ENCODE measurements at regions not wholly inside any gene's neighbourhood (a gene's known extent, or its start where the extent isn't known, plus 50 kb on each side); places are given as distances from the start of the nearest gene placed in this dataset.

- Histone ChIP-seq H3K27ac (ENCODE audit: low read depth, low read length) (no peak overlapping the region), H3K27me3 (ENCODE audit: control insufficient read depth in 2 of 2, insufficient read depth in 2 of 2, low read length in 2 of 2) (no peaks in the 10 kb centered on the region), H3K36me3 (ENCODE audit: control insufficient read depth in 2 of 3, insufficient read depth in 3 of 3, low read length in 3 of 3) (no peaks in the 10 kb centered on the region), H3K4me3 (ENCODE audit: low read length) (no peak overlapping the region), H3K4me1 (ENCODE audit: control insufficient read depth in 2 of 2, insufficient read depth in 2 of 2, low read length in 2 of 2) (no peaks in the 10 kb centered on the region), H3K9me3 (ENCODE audit: control insufficient read depth in 2 of 3, low read length in 3 of 3) (no peaks in the 10 kb centered on the region)
- H3K9me3 Mint-ChIP-seq, result peaks cover 0 to 28% (median 5%) of the 10 kb centered on the region in 11 donors
- H3K36me3 Mint-ChIP-seq, result peaks cover 0 to 10% (median 0%) of the 10 kb centered on the region in 5 donors
- H3K4me3 Mint-ChIP-seq, result no peak overlapping the region
- ChIA-PET POLR2A (no interaction called here), CTCF (no interaction called here)
- peaks cover 0 to 7% (median 0%) of the 10 kb centered on the region in 5 donors for H3K27me3 Mint-ChIP-seq
- H3K4me1 Mint-ChIP-seq, result no peaks in the 10 kb centered on the region
- DNase-seq (no peak), ATAC-seq (no peak)
- no peak overlapping the region for H3K27ac Mint-ChIP-seq
- intact Hi-C loops (cut with micrococcal nuclease), result no loop called here
Measured at GRCh38 chr5:9847631-9848030, 217.5 kb upstream of the TAS2R1 start.

DNA sequence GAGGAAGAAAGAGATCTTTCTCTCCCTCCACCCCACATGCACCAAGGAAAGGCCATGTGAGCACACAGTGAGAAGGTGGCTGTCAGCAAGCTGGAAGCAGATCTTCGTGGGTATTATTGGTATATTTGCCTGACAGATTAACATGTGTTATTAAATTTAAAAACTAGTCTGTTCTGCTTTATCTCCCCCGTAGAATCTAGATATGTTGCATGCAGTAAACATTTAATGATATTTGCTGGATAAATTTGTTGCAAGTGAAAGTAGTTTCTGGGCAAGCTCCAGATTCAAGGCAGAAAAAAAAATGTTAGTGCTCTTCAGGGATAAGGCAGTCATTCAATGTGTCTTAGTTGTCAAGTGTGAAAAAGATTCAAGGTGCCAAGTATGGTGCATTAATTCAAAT is 215.0 kb upstream of the TAS2R1 start:
- ATAC-seq, result no peak
- Histone ChIP-seq H3K27ac (ENCODE audit: low read depth, low read length) (no peak overlapping the region), H3K4me3 (ENCODE audit: low read length) (no peak overlapping the region), H3K27me3 (ENCODE audit: control insufficient read depth in 2 of 2, insufficient read depth in 2 of 2, low read length in 2 of 2) (no peaks in the 10 kb centered on the region), H3K9me3 (ENCODE audit: control insufficient read depth in 2 of 3, low read length in 3 of 3) (peaks cover 0 to 3% (median 0%) of the 10 kb centered on the region in 3 experiments), H3K4me1 (ENCODE audit: control insufficient read depth in 2 of 2, insufficient read depth in 2 of 2, low read length in 2 of 2) (no peaks in the 10 kb centered on the region), H3K36me3 (ENCODE audit: control insufficient read depth in 2 of 3, insufficient read depth in 3 of 3, low read length in 3 of 3) (no peaks in the 10 kb centered on the region)
- no peaks in the 10 kb centered on the region for H3K4me1 Mint-ChIP-seq
- intact Hi-C loops (cut with micrococcal nuclease), result no loop called here
- H3K4me3 Mint-ChIP-seq, result no peak overlapping the region
- peaks cover 0 to 10% (median 0%) of the 10 kb centered on the region in 5 donors for H3K36me3 Mint-ChIP-seq
- ChIA-PET CTCF (no interaction called here), POLR2A (no interaction called here)
- no peak for DNase-seq
- H3K27me3 Mint-ChIP-seq, result peaks cover 0 to 7% (median 0%) of the 10 kb centered on the region in 5 donors
- H3K9me3 Mint-ChIP-seq, result peaks cover 3 to 25% (median 5%) of the 10 kb centered on the region in 11 donors
- H3K27ac Mint-ChIP-seq, result no peak overlapping the region

- CTCF ChIA-PET, result no interaction called here
- H3K27ac Mint-ChIP-seq, result no peak overlapping the region
- H3K4me1 ChIP-seq (ENCODE audit: control insufficient read depth in 2 of 2, insufficient read depth in 2 of 2, low read length in 2 of 2), result no peaks in the 10 kb centered on the region
- no peak for DNase-seq
- H3K4me1 Mint-ChIP-seq, result no peaks in the 10 kb centered on the region
- no peaks in the 10 kb centered on the region for H3K27me3 ChIP-seq (ENCODE audit: control insufficient read depth in 2 of 2, insufficient read depth in 2 of 2, low read length in 2 of 2)
- no peaks in the 10 kb centered on the region for H3K36me3 ChIP-seq (ENCODE audit: control insufficient read depth in 2 of 3, insufficient read depth in 3 of 3, low read length in 3 of 3)
- H3K4me3 ChIP-seq (ENCODE audit: low read length), result no peak overlapping the region
- H3K9me3 Mint-ChIP-seq, result peaks cover 0 to 19% (median 5%) of the 10 kb centered on the region in 11 donors
- H3K27ac ChIP-seq (ENCODE audit: low read depth, low read length), result no peak overlapping the region
- H3K27me3 Mint-ChIP-seq, result no peaks in the 10 kb centered on the region
- no peak overlapping the region for H3K4me3 Mint-ChIP-seq
- intact Hi-C loops (cut with micrococcal nuclease), result no loop called here
- peaks cover 0 to 3% (median 0%) of the 10 kb centered on the region in 3 experiments for H3K9me3 ChIP-seq (ENCODE audit: control insufficient read depth in 2 of 3, low read length in 3 of 3)
- no peak for ATAC-seq
- POLR2A ChIA-PET, result no interaction called here
- H3K36me3 Mint-ChIP-seq, result peaks cover 0 to 4% (median 0%) of the 10 kb centered on the region in 5 donors
Measured at GRCh38 chr5:9841516-9842170, 211.5 kb upstream of the TAS2R1 start.

GRCh38 chr5:9838916-9839315 is 208.8 kb upstream of the TAS2R1 start:
- no peak overlapping the region for H3K27ac Mint-ChIP-seq
- DNase-seq, result no peak
- H3K4me3 ChIP-seq (ENCODE audit: low read length), result no peak overlapping the region
- intact Hi-C loops (cut with micrococcal nuclease), result no loop called here
- H3K4me1 ChIP-seq (ENCODE audit: control insufficient read depth in 2 of 2, insufficient read depth in 2 of 2, low read length in 2 of 2), result no peaks in the 10 kb centered on the region
- no peak overlapping the region for H3K27ac ChIP-seq (ENCODE audit: low read depth, low read length)
- POLR2A ChIA-PET, result no interaction called here
- no peaks in the 10 kb centered on the region for H3K4me1 Mint-ChIP-seq
- H3K4me3 Mint-ChIP-seq, result no peak overlapping the region
- ATAC-seq, result no peak
- no peaks in the 10 kb centered on the region for H3K27me3 ChIP-seq (ENCODE audit: control insufficient read depth in 2 of 2, insufficient read depth in 2 of 2, low read length in 2 of 2)
- peaks cover 0 to 4% (median 0%) of the 10 kb centered on the region in 5 donors for H3K36me3 Mint-ChIP-seq
- peaks cover 0 to 3% (median 0%) of the 10 kb centered on the region in 3 experiments for H3K9me3 ChIP-seq (ENCODE audit: control insufficient read depth in 2 of 3, low read length in 3 of 3)
- no peaks in the 10 kb centered on the region for H3K27me3 Mint-ChIP-seq
- no peaks in the 10 kb centered on the region for H3K36me3 ChIP-seq (ENCODE audit: control insufficient read depth in 2 of 3, insufficient read depth in 3 of 3, low read length in 3 of 3)
- CTCF ChIA-PET, result no interaction called here
- peaks cover 0 to 18% (median 5%) of the 10 kb centered on the region in 11 donors for H3K9me3 Mint-ChIP-seq

- no peaks in the 10 kb centered on the region for H3K36me3 Mint-ChIP-seq
- peaks cover 0 to 4% (median 0%) of the 10 kb centered on the region in 5 donors for H3K27me3 Mint-ChIP-seq
- H3K27ac Mint-ChIP-seq, result no peak overlapping the region
- no peak overlapping the region for H3K4me3 Mint-ChIP-seq
- Histone ChIP-seq H3K4me1 (ENCODE audit: control insufficient read depth in 2 of 2, insufficient read depth in 2 of 2, low read length in 2 of 2) (no peaks in the 10 kb centered on the region), H3K27ac (ENCODE audit: low read depth, low read length) (no peak overlapping the region), H3K36me3 (ENCODE audit: control insufficient read depth in 2 of 3, insufficient read depth in 3 of 3, low read length in 3 of 3) (no peaks in the 10 kb centered on the region), H3K27me3 (ENCODE audit: control insufficient read depth in 2 of 2, insufficient read depth in 2 of 2, low read length in 2 of 2) (no peaks in the 10 kb centered on the region), H3K9me3 (ENCODE audit: control insufficient read depth in 2 of 3, low read length in 3 of 3) (no peaks in the 10 kb centered on the region), H3K4me3 (ENCODE audit: low read length) (no peak overlapping the region)
- H3K4me1 Mint-ChIP-seq, result no peaks in the 10 kb centered on the region
- H3K9me3 Mint-ChIP-seq, result peaks cover 0 to 8% (median under 1%) of the 10 kb centered on the region in 11 donors
- ChIA-PET POLR2A (no interaction called here), CTCF (no interaction called here)
- ATAC-seq (no peak), DNase-seq (no peak)
- intact Hi-C loops (cut with micrococcal nuclease), result no loop called here
Measured at GRCh38 chr5:9834871-9835770, 205.0 kb upstream of the TAS2R1 start.

GRCh38 chr5:9833871-9834270 is 203.7 kb upstream of the TAS2R1 start:
- H3K4me1 ChIP-seq (ENCODE audit: control insufficient read depth in 2 of 2, insufficient read depth in 2 of 2, low read length in 2 of 2), result no peaks in the 10 kb centered on the region
- Mint-ChIP-seq H3K27me3 (peaks cover 0 to 8% (median 0%) of the 10 kb centered on the region in 5 donors), H3K27ac (no peak overlapping the region), H3K36me3 (no peaks in the 10 kb centered on the region), H3K9me3 (peaks cover 0 to 5% (median under 1%) of the 10 kb centered on the region in 11 donors), H3K4me1 (no peaks in the 10 kb centered on the region), H3K4me3 (no peak overlapping the region)
- H3K27me3 ChIP-seq (ENCODE audit: control insufficient read depth in 2 of 2, insufficient read depth in 2 of 2, low read length in 2 of 2), result no peaks in the 10 kb centered on the region
- intact Hi-C loops (cut with micrococcal nuclease), result no loop called here
- CTCF ChIA-PET, result no interaction called here
- no peak for ATAC-seq
- no peak overlapping the region for H3K4me3 ChIP-seq (ENCODE audit: low read length)
- no peaks in the 10 kb centered on the region for H3K36me3 ChIP-seq (ENCODE audit: control insufficient read depth in 2 of 3, insufficient read depth in 3 of 3, low read length in 3 of 3)
- no peak for DNase-seq
- POLR2A ChIA-PET, result no interaction called here
- no peaks in the 10 kb centered on the region for H3K9me3 ChIP-seq (ENCODE audit: control insufficient read depth in 2 of 3, low read length in 3 of 3)
- H3K27ac ChIP-seq (ENCODE audit: low read depth, low read length), result no peak overlapping the region
